HuH-7.5 (cell line): ENCODE measurements at regions not wholly inside any gene's neighbourhood (a gene's known extent, or its start where the extent isn't known, plus 50 kb on each side); places are given as distances from the start of the nearest gene placed in this dataset.

Source experiments
- DNase-seq: peaks from one replicate; pipeline ENCODE4 v3.0.0; 2011; ENCODE audit warnings: low spot score

DNA sequence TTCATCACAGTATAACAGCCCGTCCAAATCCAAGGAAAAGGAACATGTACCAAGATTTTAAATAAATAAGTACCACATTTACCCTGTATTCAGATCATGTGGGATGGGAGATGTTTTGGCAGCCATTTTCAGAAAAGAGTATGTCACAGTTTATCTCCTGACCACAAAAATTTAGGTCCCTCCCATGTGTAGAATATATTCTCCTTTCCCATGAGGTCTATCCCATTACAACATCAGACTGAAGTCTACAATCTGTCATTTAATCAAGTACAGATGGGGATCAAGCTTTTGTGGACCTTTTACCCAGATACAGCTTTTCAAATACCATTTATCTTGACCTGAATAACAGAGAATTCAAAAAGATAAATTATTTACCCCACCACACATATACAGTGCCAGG is 444.5 kb downstream of the PLOD2 start:
- no peak for DNase-seq

DNA sequence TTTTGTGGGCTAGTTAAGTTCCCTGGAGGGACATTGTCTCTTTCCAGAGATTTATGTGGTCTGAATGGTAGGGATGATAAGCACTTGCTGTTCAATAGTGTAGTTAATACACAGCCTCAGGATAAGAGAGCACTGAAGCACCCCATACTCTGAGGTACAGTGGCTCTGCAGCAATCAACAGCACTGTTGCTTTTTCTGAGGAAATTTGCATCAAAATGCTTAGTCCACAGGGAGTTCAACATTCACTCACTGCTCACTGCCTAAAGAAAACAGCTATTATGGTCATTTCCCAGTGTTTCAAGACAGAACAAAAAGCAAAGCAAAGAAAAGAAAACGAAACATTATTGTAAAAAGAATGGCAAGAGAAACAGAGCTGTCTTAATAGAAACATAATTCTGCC is 441.9 kb downstream of the PLOD2 start:
- no peak for DNase-seq

DNA sequence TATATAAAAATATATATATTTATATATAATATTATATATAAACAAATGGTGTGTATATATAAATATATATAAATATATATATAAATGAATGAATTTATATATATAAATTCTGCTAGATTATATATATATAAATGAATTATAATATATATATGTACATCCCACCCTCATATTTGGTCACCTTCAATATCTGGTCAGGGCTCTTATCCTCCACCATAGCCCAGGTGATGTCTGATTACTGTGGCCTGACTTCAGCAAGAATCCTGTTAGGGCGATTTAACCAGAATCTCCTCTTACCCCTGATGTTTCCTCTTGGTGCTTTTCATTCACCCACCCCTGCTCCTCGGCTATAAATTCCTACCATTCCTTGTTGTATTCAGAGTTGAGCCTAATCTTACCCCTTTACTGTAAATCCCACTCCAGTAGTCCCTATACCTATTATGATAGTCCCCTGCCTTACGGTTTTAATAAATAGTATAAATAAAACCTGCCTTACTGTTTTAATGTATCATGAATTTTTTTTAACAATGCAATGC is 439.6 kb downstream of the PLOD2 start:
- no peak for DNase-seq

DNA sequence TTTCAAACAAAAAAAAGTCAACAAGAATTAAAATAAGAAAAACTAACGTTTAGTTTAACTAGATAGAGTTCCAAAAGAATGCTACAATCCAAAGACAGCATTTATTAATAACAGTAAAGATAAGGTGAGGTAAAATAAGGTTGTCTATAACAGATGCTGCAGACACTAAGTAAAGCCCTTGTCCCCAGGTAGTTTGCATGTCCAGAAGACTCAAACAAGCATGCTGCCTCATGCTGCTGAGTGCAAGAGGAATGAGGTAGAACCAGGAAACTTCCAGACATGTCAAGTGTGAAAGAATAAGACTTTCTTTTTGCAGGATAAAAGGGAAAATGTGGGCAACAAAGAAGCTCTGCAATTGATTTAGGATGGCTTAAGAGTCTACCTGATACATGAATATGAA is 439.2 kb downstream of the PLOD2 start:
- no peak for DNase-seq

DNA sequence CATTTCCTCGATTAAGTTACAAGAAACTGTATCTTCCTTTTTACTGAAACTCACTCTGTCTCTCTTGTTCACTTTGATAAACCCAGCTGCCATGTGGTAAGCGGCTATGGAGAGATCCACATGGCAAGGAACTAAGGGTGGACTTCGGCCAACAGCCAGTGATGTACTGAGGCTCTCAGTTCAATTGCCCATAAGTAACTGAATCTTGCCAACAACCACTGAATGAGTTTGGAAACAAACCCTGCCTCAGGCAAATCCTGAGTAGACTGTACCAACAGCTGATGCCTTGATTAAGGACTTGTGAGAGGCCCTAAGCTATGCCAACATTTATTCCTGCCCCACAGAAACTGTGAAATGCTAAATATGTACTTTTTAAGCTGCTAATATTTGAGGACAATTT is 433.5 kb downstream of the PLOD2 start:
- DNase-seq, result no peak

DNA sequence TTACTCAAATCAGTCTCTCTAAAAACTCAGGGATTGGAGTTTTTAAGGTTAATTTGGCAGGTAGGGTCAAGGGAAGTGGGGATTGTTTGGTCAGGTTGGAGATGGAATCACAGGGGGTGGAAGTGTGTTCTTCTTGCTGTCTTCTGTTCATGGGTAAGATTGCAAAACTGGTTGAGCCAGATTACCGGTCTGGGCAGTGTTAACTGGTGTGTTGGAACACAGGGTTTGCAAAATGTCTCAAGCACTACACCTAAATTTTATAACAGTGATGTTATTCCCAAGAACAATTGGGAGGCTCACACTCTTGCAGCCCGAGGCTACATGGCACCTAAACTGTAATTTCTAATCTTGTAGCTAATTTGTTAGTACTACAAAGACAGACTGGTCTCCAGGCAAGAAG is 425.4 kb downstream of the PLOD2 start:
- DNase-seq, result no peak

DNA sequence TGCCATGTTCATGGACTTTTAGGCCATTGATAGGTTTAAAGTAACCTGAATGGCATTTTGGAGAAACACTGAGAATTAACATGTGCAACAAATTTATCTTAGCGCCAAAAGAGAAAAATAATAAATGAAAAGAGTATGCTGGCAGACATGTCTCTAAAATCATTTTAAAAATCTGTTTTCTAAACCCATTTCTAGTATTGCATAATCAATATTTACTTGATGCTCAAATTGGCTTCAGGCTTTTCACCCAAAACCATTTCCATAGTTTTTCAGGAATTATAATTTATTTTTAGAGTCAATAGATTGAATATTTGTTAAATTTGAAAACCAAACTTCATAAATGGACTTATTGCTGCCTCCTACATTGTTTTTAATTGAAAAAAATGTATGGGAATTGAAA is 423.0 kb downstream of the PLOD2 start:
- DNase-seq, result no peak

DNA sequence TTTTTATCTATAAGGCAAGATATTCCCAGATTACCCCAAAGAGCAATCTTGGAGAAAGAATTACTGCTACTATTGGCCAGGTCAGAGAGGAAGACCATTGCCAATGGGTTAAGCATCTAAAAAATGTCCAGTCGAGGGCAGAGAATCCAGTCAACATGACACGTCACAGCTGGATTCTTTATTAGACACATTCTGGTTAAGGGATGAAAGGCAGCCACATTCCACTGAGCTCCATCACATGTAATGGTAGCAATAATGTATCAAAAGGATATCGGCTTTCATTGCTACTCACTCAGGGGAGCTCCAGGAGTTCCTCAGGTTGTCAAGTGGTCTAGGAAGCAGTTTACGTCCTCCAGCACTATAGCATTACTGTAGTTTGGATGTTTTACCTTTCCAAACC is 421.1 kb downstream of the PLOD2 start:
- DNase-seq, result no peak

DNA sequence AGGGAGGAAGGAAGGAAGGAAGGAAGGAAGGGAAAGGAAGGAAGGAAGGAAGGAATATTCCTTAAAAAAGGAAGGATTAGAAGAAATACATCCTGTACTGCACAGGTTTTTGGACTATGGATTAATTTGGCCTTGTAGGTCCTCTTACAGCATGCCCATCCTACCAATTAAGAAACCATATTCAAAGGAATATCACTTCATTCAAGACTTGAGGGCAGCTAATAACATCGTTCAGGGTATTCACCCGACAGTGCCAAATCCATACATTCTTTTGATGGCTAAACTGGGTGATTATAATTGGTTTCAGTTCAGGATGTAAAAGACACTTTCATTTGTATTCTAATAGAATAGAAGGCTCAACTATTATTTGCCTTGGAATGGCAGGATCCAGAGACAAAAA is 410.3 kb downstream of the PLOD2 start:
- DNase-seq, result no peak

DNA sequence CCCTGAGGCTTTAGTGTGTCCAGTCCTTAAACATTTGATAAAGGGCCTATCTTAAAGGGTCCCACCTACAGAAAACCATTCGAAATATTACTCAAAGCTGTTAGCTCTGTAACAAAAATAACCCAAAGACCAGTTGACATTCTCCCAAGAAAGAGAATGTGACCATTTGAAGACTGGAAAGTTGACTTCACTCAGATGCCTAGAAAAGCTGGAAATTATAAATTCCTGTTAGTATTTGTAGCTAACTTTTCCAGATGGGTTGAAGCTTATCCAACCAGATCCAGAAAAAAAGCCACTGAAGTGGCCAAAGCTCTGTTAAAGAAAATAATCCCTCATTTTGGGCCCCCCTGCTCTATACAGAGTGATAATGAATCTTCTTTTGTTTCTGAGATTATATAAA is 408.4 kb downstream of the PLOD2 start:
- no peak for DNase-seq

DNA sequence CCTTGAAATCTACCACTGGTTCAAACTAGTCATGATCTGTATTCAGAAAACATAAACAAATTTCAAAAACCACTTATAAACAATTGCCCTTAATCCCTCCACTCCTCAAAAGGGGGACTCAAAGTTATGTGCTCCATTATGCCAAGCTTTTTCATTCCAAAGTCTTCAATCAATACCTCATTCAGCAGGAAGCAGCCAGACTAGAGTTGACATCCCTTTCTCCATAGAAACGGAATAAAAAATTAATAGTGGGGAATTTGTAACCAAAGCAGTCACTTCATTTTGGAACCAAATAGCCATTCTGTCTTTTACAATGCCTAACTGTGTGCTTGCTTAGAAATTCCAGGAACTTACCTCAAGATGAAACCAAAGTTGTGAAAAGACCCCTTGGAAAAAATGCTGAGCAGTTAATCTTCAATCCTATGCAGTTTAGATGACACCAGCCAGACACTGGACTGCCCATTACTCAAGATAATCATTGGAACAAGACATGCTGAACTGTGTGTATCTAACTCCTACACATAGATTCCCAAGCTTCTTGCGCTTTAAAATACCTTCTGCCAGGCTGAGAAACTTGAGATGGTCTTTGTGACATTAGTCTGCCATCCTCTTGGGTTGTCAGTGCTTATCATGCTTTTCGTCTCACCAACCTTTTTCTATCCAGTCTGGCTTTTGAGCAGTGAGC is 406.2 kb downstream of the PLOD2 start:
- no peak for DNase-seq

DNA sequence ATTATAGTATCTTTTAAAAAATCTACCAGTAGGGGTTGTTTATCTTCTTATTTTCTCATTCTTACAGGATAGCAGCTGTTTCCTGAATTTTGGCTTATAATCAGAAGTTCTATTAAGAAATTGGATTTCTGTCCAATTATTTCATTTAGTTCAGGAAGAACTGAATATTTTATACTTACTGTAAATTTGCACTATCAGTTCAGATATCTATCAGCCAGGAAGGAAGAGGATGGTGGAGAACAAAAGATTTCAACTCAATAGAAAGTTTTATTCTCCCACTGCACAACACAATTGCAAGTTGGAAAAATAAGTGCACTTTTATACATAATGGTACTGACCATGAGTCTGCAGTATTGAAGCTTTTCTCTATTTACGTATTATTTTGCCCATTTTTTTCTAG is 400.9 kb downstream of the PLOD2 start:
- DNase-seq, result no peak

DNA sequence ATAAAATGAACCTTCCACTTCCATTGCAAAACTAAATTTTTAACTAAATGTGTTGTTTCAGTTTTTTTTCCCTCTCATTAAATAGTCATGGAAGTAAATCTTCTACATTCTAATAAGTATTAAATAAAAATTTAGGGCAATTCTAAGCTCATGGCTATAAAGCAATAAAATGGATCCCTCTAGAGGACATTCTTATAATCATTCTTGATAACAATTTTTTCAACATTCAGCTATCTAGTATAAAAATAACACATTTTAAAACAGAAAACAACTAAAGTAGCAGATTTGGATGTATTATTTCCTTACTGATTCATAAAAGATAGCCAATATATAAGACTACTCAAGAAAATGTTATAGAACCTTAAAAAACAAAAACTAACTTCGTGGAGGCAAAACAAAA is 393.1 kb downstream of the PLOD2 start:
- DNase-seq, result no peak

DNA sequence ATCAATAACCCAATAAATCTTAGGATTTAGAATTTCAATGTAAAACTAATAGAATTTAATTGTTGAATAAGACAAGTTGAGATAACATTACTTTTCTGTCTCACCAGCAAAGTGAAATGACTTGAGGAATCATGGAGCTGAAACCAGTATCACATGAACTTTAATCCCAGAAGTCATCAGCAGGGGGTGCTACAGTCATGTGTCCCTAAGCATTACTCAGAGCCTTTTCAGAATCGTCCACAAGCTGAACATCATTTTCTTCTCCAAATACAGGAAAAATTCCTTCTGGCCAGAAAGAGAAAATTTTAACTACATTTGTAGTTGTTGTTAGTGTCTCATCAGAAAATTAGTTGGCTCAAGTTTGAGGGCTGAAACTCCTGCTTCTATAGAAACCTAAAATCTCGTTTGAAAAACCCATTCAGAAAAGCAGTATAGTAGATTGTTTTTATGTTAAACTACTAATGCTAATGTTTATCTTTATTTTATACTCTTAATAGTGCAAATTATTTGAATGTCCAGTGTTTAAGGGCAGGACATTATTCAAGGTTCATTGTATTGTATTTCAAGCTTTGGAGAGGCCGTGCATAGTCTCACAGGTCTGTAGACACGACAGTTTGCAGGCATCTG is 384.1 kb downstream of the PLOD2 start:
- no peak for DNase-seq

DNA sequence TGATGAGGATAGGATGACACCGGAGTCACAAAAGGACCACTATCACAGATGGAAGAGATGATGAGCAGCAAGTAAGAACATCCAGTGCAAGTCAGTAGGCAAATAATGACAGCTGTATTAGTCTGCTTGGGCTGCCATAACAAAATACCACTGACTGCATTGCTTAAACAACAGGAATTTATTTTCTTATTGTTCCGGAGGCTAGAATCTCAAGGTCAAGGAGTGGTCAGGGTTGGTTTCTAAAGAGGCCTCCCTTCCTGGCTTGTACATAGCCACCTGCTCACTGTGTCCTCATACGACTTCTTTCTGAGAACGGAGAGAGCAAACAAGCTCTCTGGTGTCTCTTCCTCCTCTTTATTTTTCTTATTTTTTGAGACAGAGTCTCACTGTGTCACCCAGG is 380.7 kb downstream of the PLOD2 start:
- DNase-seq, result no peak

DNA sequence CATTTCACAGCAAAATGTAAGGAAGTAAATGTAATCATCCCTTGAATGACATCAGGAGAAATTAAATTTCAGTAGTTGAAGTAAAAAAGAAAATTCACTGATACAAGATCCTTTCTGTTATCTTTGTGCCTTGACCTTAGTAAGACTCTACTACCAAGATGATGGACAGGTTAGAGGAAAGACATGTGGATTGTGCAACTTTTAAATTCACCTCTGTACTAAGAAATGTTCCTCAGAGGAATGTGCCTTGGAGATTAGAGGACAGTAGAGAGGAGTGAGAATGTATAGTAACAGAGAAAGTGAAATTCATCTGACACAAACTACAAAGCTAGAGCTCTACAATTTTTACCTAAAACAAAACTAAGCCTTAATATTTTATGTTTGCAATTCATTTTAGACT is 375.3 kb downstream of the PLOD2 start:
- no peak for DNase-seq

DNA sequence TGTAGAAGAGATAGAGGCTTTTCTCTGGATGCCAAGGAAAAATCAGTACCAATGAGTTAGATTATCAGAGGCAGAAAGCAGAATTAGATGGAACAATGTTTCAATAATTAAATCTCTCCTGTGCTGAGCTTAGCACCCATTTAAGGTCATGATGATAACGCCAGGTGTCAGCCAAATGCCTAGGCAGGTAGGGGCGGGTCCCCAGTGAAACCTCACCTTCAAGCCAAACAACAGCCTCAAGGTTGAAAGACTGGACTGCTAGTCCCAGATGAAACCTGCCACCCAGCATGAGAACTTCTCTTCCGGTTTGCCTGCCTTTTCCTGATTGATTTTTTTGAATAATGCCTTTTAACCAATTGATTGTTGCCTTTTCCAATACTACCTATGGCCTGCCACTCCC is 363.0 kb downstream of the PLOD2 start:
- no peak for DNase-seq

DNA sequence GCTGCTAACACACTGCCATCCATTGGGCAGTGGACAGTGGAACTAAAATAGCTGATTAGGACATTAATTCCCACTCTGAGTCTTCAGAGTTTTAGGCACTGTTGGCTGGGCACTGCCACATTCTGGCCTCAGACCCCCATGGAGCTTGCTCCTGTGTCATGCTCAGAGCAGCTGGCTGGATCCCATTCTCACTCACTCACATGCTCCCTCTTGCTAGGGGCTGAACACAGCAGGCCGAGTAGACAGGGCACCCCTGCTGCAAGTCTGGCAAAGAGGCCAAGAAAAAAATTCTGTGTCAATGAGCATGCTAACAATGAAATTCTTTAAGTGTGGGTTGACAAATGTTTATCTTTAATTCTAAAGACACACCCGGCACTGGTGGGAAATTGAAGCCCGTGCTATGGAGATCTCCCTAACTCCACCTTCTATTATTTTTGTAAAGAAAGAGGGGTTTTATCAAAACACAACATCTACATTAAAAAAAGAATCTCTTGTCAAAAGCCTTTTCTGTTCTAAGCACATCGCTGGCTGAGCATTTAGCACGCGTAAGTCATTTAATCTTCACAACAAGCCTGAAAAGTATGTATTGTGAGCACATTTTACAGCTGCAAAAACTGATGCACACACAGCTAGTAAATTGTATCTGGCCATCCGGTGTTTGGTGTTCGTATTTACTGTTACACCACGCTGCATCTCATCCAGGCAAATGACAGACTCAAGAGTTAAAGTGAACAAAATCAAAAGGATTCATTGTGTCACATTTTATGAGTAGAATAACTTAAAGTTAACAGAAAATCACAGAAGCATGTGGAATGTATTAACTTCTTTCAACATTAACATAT is 362.1 kb downstream of the PLOD2 start:
- no peak for DNase-seq

DNA sequence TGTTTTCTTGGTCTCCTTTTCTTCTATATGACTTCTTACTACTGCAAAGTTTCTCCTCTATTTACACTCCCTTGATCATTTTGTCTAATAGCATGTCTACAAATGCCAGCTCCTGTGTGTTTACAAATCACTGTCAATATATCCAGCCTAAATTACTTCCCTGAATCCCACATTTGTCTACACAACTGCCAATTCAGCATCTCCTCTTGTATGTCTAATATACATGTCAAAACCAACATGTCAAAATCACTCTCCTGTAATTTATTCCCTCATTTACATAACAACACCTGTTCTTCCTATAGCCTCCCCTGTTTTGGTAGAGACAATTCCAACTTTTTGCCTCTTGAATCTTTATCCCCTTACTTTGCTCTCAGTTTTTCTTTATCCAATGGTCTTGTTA is 359.3 kb downstream of the PLOD2 start:
- DNase-seq, result no peak

DNA sequence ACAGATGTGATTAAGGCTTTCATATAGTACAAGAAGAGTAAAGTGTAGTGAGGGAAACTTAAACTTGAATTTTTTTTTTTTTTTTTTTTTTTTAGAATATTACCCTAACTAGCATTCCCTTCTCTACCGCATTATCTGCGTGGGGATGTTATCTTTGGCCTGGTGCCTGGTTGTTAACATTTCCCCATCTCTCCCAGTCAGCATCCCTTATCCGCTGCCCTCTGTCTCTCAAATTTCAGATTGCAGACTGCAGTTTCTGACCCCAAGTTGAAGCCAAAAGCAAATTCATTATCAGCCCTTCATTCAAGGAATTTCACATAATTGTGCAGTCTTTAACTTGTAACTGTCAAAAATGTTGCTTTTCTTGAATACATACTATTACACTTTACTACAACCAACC is 353.0 kb downstream of the PLOD2 start:
- DNase-seq, result peak; percentile 8

DNA sequence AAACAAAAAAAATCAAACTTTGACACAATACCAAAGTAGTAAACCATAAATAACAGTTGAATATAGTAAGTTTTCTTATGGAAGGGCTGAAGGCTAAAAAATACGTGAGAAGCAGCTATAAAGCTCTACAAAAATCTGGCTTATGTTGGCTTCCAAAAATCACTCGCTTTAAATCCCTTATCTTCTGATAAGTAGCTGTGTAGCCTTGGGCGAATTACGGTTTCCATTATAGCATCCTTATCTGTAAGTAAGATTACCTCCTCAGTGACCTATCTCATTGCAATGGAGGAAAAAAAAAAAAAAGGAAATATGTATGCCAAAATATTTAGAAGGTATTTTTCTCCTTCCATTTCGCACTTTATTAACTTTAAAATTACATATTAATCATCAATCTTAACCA is 348.6 kb downstream of the PLOD2 start:
- no peak for DNase-seq

DNA sequence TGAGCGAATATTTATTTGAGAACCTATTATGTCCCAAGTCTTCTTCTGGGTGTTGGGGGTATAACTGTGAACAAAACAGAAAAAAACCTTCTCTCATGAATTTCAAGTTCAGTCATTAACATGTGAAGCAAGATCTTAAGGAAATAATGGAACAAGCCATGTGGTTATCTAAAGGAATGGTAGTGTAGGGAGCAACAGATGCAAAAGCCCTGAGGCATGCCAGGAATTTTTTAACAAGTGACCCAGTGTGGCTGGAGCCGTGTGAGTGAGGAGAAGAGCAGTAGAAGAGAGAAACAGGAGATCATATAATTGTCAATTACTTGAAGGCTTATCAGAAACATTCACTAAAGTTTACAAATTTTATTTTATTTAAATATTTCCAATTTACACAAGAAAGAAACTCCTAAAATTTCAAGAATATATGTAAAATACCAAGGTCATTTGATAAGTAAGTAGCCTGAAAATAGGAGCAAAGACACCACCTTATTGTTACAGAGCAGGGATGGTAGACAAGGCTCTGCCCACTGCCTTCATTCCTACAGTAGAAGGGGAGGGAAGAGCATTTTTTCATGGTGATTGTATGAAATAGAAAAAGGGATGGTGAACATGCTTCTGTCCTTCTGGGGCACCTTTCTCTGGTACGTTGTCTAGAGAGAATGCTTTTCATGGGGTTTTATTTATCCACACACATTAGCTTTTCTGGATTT is 345.1 kb downstream of the PLOD2 start:
- no peak for DNase-seq
